GM19452 (cell line): ENCODE measurements at regions not wholly inside any gene's neighbourhood (a gene's known extent, or its start where the extent isn't known, plus 50 kb on each side); places are given as distances from the start of the nearest gene placed in this dataset.

Experiments
- ATAC-seq: cut with Tn5 transposase; IDR thresholded peaks from one replicate; pipeline ENCODE4 v1.9.1; 2021; ENCODE audit not compliant: unreplicated experiment

- no peak for ATAC-seq
These were observed 119.8 kb downstream of the BANF2 start for GRCh38 chr20:17819395-17820093.

DNA sequence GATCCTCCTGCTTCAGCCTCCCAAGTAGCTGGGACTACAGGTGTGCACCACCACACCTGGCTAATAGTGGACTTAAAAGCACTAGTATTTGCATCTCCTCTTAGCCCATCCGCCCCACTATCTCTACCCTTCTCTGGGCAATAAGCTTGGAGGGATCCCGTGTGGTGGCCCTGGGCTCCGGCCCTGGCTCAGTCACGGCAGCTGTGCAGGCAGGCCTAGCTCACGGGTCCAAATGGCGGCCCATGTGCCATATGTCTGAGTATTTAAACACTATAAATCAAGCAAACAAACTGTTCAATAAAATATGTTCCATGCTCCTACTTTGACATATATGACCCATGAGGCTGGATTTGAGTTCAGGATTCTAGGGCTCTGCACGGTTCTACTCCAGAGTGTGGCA is 118.4 kb downstream of the BANF2 start:
- ATAC-seq, result no peak

- ATAC-seq, result no peak
These were observed 117.2 kb downstream of the BANF2 start for GRCh38 chr20:17816804-17817587.

DNA sequence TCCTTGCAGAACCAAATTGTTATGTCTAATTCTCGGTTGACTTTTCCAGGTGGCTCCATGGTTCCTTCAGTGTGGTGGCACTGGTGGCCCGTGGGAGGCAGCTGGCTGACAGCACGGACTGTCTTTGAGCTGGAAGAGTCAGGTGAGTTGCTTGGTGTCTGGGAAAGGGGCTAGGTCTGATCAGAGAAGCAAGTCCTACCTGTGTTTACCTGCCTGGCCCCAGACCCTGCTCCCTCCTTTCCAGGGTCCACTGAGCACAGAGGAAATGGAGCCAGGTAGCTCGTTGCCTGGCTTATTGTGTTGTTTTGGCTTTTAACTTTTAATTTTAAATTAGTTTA is 111.8 kb downstream of the BANF2 start:
- ATAC-seq, result no peak

GRCh38 chr20:17810847-17811627 is 111.3 kb downstream of the BANF2 start:
- ATAC-seq, result no peak

DNA sequence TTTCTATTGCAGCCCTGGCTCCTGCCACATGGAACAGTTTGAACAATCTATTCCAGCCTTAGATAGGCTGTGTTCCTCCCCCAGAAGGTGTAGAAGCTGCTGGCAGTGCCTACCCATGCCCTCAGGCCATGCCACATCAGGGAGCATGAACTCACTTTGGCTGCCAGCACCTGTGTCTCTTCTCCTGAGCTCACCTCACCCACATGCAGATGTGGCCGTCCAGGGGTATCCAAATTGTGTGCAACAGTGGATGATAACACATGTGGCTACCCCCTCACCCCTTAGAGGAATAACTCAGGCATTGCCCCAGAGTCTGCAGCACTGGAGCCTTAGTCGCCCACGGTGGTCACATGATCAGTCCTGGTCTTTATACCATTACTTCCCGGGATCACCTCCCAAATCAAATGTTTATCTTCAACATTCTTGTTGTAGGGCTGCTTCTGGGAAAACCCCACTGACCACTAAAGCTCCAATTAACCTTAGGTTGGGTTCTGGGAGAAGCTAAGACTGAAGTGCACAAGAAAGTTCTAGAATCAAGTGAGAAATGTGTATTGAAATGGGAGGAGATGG is 110.4 kb downstream of the BANF2 start:
- no peak for ATAC-seq

GRCh38 chr20:17809362-17810061 is 109.7 kb downstream of the BANF2 start:
- no peak for ATAC-seq

GRCh38 chr20:17808782-17809181 is 109.0 kb downstream of the BANF2 start:
- ATAC-seq, result no peak

GRCh38 chr20:17808357-17808756 is 108.6 kb downstream of the BANF2 start:
- no peak for ATAC-seq

DNA sequence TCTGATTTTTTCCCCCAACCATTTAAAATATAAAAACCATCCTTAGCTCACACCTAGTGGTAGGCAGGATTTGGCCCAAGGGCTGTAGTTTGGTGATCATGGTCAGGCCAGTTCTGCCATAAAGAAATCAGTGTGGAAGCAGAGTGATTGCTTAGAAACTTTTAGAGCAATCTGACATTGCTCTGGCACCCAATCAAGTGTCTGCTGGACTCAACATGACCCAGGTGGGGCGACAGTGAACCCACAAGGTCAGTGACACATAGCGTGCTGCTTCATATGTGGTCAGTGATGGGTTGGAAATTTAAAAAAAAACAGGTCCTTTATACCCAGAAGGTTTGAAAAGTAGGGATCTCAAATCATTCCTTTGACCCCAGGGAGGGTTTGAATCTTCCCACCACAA is 107.9 kb downstream of the BANF2 start:
- no peak for ATAC-seq

DNA sequence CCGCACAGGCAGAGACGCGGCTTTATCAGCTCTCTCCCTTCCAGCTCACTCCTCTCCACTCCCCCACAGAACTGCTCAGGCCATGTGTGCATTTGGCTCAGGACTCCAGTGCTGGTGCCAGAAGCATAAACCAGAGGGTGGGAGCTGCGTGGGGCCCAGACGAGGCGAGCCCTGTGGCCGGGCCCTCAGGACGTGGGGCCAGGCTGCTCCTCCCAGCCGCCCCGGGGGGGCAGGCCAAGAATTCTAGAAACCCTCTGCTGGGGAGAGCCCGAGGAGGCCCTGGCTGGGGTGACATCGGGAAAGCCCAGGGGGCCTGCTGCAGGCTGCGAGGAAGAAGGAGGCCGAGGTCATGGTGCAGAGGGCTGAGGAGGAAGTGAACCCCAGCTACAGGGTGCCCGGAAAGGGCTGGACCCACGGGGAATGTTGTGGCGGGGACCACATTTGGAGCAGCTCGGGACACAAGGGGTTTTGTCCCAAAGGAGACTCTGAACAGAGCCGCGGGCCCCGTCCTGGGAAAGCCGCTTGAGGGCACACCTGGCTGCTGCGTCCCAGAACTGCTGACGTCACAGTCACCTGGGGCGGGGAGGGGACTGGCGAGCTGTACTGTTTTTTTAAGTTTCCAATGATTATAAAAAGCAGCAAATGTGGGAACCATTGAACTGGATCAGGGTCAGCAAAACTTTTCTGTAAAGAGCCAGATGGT is 107.1 kb downstream of the BANF2 start:
- ATAC-seq, result no peak

DNA sequence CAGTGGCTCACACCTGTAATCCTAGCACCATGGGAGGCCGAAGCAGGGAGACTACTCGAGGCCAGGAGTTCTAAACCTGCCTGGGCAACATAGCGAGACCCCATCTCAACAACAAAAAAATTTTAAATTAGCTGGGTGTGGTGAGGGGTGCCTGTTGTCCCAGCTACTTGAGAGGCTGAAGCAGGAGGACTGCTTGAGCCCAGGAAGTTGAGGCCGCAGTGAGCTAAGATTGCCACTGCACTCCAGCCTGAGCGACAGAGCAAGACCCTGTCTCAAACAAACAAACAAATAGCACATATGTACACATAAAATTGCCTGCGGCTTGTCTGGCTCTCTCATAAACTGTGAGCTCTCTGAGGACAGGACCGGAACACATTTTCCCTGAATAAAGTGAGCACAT is 106.3 kb downstream of the BANF2 start:
- no peak for ATAC-seq

DNA sequence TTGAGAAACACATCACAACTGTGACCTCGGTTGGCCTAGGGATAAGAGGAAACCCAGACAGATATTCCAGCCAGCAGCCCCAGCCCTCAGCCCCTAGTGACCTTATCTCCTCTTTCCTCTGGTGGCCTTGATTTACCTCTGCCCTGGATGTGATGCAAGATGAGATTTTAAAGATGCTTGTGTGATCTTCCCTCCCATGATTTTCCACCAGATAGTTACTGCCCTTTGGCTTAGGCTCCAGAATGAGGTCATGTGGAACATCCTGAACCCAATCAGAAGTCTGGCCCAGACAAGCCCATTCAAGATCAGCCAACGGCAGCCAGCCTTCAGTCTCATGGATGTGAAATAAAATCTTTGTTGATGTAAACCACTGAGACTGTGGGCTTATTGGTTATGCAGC is 104.0 kb downstream of the BANF2 start:
- ATAC-seq, result no peak

- ATAC-seq, result no peak
These were observed 99.9 kb downstream of the BANF2 start for GRCh38 chr20:17799575-17800227.

DNA sequence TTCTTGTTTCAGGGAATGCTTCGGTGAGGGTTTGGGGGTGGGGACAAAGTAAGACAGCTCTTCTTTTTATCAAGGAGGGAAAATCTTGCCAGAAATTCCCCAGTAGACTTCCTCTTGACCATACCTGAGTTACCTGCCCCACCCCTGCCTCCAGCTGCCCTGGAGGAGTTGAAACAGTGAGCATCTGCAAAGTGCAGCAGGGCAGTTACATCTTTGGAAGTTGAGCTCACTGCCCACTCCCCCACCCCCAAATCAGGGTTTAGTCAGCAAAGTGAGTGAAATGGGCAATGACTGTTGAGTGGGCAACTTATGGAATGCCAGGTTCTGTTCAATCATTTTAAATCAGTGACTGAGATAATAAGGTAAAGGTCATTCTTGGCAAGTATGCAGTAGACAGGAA is 98.8 kb downstream of the BANF2 start:
- no peak for ATAC-seq

GRCh38 chr20:17797579-17797978 is 97.8 kb downstream of the BANF2 start:
- no peak for ATAC-seq

DNA sequence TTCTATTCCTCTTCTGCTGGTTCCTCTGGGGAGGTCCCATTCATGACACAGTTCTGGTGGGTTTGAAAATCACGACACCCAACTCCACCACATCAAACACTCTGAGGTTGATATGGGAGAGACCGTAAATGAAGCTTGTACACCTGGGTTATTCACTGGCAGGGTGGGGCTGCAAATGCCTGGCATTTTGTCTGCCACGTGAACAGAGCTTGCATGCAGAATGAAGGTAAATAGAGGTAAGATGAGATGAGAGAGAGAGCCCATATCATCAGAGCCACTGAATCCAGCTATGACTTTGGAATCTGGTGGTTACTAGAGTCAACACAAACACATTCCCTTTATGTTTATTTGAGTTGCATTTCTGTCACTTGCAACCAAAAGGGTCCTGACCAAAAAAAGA is 97.4 kb downstream of the BANF2 start:
- no peak for ATAC-seq

GRCh38 chr20:17796091-17796563 is 96.4 kb downstream of the BANF2 start:
- no peak for ATAC-seq

DNA sequence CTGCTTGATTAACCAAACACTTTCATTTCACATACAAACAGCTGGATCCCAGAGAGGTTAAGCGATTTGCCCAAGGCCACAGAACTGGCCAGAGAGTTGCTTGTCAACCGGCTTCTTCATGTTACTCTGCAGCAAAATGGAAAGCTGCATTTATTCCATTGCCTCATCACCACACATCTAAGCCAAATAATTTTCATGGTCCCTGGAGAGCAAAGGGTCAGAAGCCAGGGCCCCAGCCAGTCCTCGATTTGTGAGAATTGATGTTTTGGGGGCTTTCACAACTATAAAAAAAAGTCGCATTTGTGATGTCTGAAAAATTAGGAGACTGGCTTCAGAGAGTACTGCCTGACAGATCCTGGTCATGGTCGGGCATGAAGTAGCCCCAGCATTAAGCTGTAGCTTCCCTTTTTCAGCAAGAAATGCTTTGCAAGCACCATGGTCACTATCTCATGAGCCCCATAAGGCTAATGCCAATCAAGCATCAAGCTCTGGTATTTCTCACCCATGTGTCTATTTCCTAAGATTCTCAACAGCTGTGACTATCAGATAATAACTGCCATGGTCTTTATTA is 95.8 kb downstream of the BANF2 start:
- no peak for ATAC-seq
